ENCODE measurements at regions not wholly inside any gene's neighbourhood (a gene's known extent, or its start where the extent isn't known, plus 50 kb on each side); places are given as distances from the start of the nearest gene placed in this dataset.
"Not testable (repeated sequence)": the region's sequence is repeated elsewhere in the genome, so short reads cannot be mapped to it uniquely, and the experiment has no call there.

DNA sequence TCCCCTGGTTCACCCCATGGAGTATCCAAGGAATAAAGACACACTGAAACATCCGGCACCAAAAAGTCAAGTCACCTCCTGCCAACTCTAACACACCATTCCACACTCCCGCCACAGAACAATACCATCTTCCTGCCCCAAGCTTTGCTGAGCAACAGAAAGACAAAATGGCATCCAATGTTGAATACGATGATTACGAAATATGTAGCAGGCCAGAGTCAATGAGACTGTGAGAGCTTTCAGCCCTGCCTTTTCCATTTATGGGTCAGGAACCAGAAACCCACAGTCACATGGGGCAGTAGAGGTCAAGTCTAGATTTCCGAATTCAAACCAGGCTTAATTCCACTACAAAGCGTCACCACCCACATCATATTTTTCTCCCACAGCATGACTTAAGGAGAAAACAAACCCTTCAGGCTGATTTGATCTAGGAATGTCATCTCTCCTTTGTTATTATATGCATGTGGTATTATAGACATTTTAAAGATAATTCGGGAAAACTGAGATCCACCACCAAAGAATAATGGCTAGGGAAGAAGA lies 249.8 kb downstream of the SETD4 start:
- H3K36me3 ChIP-seq (ENCODE audit: control insufficient read depth in 2 of 3, insufficient read depth in 3 of 3, low read length in 3 of 3), result no peaks in the 10 kb centered on the region
- H3K4me3 ChIP-seq (ENCODE audit: low read length), result no peak overlapping the region
- Mint-ChIP-seq H3K36me3 (no peaks in the 10 kb centered on the region), H3K4me1 (no peaks in the 10 kb centered on the region), H3K27ac (no peak overlapping the region), H3K9me3 (peaks cover 0 to under 1% (median 0%) of the 10 kb centered on the region in 11 donors), H3K27me3 (peaks cover 0 to 13% (median 0%) of the 10 kb centered on the region in 5 donors), H3K4me3 (no peak overlapping the region)
- ChIA-PET CTCF (interaction anchor here (0.5 kb wide), 1 partner anchor 1144 kb away, joined by 4 read pairs; no protein-coding TSS in a partner anchor), POLR2A (no interaction called here)
- no peaks in the 10 kb centered on the region for H3K9me3 ChIP-seq (ENCODE audit: control insufficient read depth in 2 of 3, low read length in 3 of 3)
- ATAC-seq (no peak), DNase-seq (no peak)
- H3K27me3 ChIP-seq (ENCODE audit: control insufficient read depth in 2 of 2, insufficient read depth in 2 of 2, low read length in 2 of 2), result no peaks in the 10 kb centered on the region
- no peaks in the 10 kb centered on the region for H3K4me1 ChIP-seq (ENCODE audit: control insufficient read depth in 2 of 2, insufficient read depth in 2 of 2, low read length in 2 of 2)
- H3K27ac ChIP-seq (ENCODE audit: low read depth, low read length), result no peak overlapping the region
- intact Hi-C loops (cut with micrococcal nuclease), result no loop called here

- Histone ChIP-seq H3K9me3 (ENCODE audit: control insufficient read depth in 2 of 3, low read length in 3 of 3) (no peaks in the 10 kb centered on the region), H3K27me3 (ENCODE audit: control insufficient read depth in 2 of 2, insufficient read depth in 2 of 2, low read length in 2 of 2) (no peaks in the 10 kb centered on the region), H3K27ac (ENCODE audit: low read depth, low read length) (no peak overlapping the region), H3K4me1 (ENCODE audit: control insufficient read depth in 2 of 2, insufficient read depth in 2 of 2, low read length in 2 of 2) (no peaks in the 10 kb centered on the region), H3K4me3 (ENCODE audit: low read length) (no peak overlapping the region), H3K36me3 (ENCODE audit: control insufficient read depth in 2 of 3, insufficient read depth in 3 of 3, low read length in 3 of 3) (no peaks in the 10 kb centered on the region)
- DNase-seq (peak in 6 of 9 donors; percentile 1 to 27 (median 10)), ATAC-seq (no peak)
- Mint-ChIP-seq H3K36me3 (no peaks in the 10 kb centered on the region), H3K27me3 (peaks cover 6 to 29% (median 12%) of the 10 kb centered on the region in 5 donors), H3K9me3 (peaks cover 0 to 9% (median 0%) of the 10 kb centered on the region in 11 donors), H3K4me3 (peak overlapping the region in 2 of 10 donors; percentile 1 to 20), H3K4me1 (peaks cover 0 to 20% (median 14%) of the 10 kb centered on the region in 7 donors), H3K27ac (peak overlapping the region in 5 of 9 donors; percentile 6 to 46 (median 37))
- CTCF ChIA-PET, result no interaction called here
- POLR2A ChIA-PET, result no interaction called here
- intact Hi-C loops (cut with micrococcal nuclease), result no loop called here
Observed at GRCh38 chr21:35801391-35801790, 258.9 kb downstream of the SETD4 start.

GRCh38 chr21:35800796-35801385 lies 259.4 kb downstream of the SETD4 start:
- H3K36me3 Mint-ChIP-seq; H3K36me3 ChIP-seq (ENCODE audit: control insufficient read depth in 2 of 3, insufficient read depth in 3 of 3, low read length in 3 of 3); POLR2A ChIA-PET; intact Hi-C loops (cut with micrococcal nuclease); H3K27me3 ChIP-seq (ENCODE audit: control insufficient read depth in 2 of 2, insufficient read depth in 2 of 2, low read length in 2 of 2); H3K4me1 ChIP-seq (ENCODE audit: control insufficient read depth in 2 of 2, insufficient read depth in 2 of 2, low read length in 2 of 2); H3K9me3 ChIP-seq (ENCODE audit: control insufficient read depth in 2 of 3, low read length in 3 of 3); H3K4me3 ChIP-seq (ENCODE audit: low read length); DNase-seq; H3K27ac ChIP-seq (ENCODE audit: low read depth, low read length); H3K9me3 Mint-ChIP-seq; ATAC-seq: not testable (repeated sequence)
- peaks cover 0 to 20% (median 14%) of the 10 kb centered on the region in 7 donors for H3K4me1 Mint-ChIP-seq
- CTCF ChIA-PET, result interaction anchor here (0.7 kb wide), 1 partner anchor 39 kb away, joined by 3 read pairs; no protein-coding TSS in a partner anchor
- peak overlapping the region in 2 of 10 donors; percentile 20 to 29 for H3K4me3 Mint-ChIP-seq
- H3K27me3 Mint-ChIP-seq, result peaks cover 7 to 31% (median 15%) of the 10 kb centered on the region in 5 donors
- H3K27ac Mint-ChIP-seq, result peak overlapping the region in 2 of 9 donors; percentile 38 to 46

- Mint-ChIP-seq H3K4me3 (no peak overlapping the region), H3K27ac (no peak overlapping the region), H3K9me3 (peaks cover 0 to 4% (median 0%) of the 10 kb centered on the region in 11 donors), H3K4me1 (peaks cover 0 to 17% (median 7%) of the 10 kb centered on the region in 7 donors), H3K36me3 (peaks cover 0 to 3% (median 0%) of the 10 kb centered on the region in 5 donors), H3K27me3 (peaks cover 5 to 21% (median 13%) of the 10 kb centered on the region in 5 donors)
- no peak for ATAC-seq
- POLR2A ChIA-PET, result no interaction called here
- Histone ChIP-seq H3K27me3 (ENCODE audit: control insufficient read depth in 2 of 2, insufficient read depth in 2 of 2, low read length in 2 of 2) (no peaks in the 10 kb centered on the region), H3K4me3 (ENCODE audit: low read length) (no peak overlapping the region), H3K27ac (ENCODE audit: low read depth, low read length) (no peak overlapping the region), H3K9me3 (ENCODE audit: control insufficient read depth in 2 of 3, low read length in 3 of 3) (no peaks in the 10 kb centered on the region), H3K4me1 (ENCODE audit: control insufficient read depth in 2 of 2, insufficient read depth in 2 of 2, low read length in 2 of 2) (no peaks in the 10 kb centered on the region), H3K36me3 (ENCODE audit: control insufficient read depth in 2 of 3, insufficient read depth in 3 of 3, low read length in 3 of 3) (no peaks in the 10 kb centered on the region)
- no peak for DNase-seq
- intact Hi-C loops (cut with micrococcal nuclease), result no loop called here
- CTCF ChIA-PET, result no interaction called here
Observed at GRCh38 chr21:35796844-35797243, 263.5 kb downstream of the SETD4 start.

DNA sequence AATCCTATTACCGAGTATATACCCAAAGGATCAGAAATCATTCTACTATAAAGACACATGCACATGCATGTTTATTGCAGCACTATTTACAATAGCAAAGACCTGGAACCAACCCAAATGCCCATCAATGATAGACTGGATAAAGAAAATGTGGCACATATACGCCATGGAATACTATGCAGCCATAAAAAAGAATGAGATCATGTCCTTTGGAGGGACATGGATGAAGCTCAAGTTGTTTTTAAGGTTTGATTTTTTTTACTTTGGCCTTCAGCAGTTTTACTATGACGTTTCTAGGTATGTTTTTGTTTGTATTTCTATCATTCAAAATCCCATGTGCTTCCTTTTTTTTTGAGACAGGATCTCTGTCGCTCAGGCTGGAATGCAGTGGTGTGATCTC lies 265.8 kb downstream of the SETD4 start:
- CTCF ChIA-PET; H3K4me3 ChIP-seq (ENCODE audit: low read length); H3K27ac Mint-ChIP-seq; H3K4me1 ChIP-seq (ENCODE audit: control insufficient read depth in 2 of 2, insufficient read depth in 2 of 2, low read length in 2 of 2); H3K27me3 ChIP-seq (ENCODE audit: control insufficient read depth in 2 of 2, insufficient read depth in 2 of 2, low read length in 2 of 2); POLR2A ChIA-PET; intact Hi-C loops (cut with micrococcal nuclease); H3K36me3 ChIP-seq (ENCODE audit: control insufficient read depth in 2 of 3, insufficient read depth in 3 of 3, low read length in 3 of 3); H3K9me3 ChIP-seq (ENCODE audit: control insufficient read depth in 2 of 3, low read length in 3 of 3); H3K4me3 Mint-ChIP-seq; H3K4me1 Mint-ChIP-seq; ATAC-seq; DNase-seq; H3K27ac ChIP-seq (ENCODE audit: low read depth, low read length); H3K36me3 Mint-ChIP-seq: not testable (repeated sequence)
- Mint-ChIP-seq H3K27me3 (peaks cover 0 to 19% (median 9%) of the 10 kb centered on the region in 5 donors), H3K9me3 (peaks cover 0 to 12% (median 3%) of the 10 kb centered on the region in 11 donors)

DNA sequence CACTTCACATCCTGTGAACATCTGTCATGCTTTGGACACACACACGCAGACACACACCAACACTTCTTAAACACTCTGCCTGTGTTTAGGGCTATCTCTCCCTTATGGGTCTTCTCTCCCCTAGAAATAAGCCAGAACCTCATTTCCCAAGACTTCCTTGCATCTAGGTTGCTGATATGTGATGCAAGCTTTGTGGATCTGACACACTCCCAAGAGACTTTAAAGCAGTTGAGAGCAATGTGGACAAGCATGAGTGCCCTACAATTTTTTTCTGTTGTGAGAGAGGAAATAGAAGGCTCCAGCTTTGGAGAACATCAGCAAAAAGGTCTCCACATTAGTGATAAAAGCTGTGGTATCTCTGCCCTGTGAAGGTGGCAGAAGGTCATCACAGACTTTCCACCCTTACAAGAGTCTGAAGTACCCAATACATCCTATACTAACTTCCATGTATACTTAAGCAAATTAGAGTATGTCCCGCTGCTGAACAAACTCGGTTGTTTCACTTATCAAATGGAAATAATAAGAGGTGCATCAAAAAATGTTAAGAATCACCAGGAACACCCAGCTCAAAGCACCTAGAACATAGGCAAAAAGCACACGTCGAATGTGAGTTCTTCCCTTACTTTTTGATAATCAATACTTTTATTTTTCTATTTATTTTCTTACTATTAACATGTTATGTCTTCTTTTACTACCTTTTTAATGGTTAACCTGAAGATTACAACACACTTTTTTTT lies 267.6 kb downstream of the SETD4 start:
- H3K4me3 ChIP-seq (ENCODE audit: low read length), result no peak overlapping the region
- peaks cover 0 to 5% (median 0%) of the 10 kb centered on the region in 5 donors for H3K36me3 Mint-ChIP-seq
- no peaks in the 10 kb centered on the region for H3K9me3 ChIP-seq (ENCODE audit: control insufficient read depth in 2 of 3, low read length in 3 of 3)
- no peak overlapping the region for H3K27ac ChIP-seq (ENCODE audit: low read depth, low read length)
- H3K27me3 ChIP-seq (ENCODE audit: control insufficient read depth in 2 of 2, insufficient read depth in 2 of 2, low read length in 2 of 2), result no peaks in the 10 kb centered on the region
- H3K4me1 Mint-ChIP-seq, result peaks cover 0 to 1% (median 0%) of the 10 kb centered on the region in 7 donors
- peaks cover 0 to 16% (median 3%) of the 10 kb centered on the region in 11 donors for H3K9me3 Mint-ChIP-seq
- ATAC-seq (no peak), DNase-seq (no peak)
- intact Hi-C loops (cut with micrococcal nuclease), result no loop called here
- H3K27ac Mint-ChIP-seq, result no peak overlapping the region
- H3K4me3 Mint-ChIP-seq, result no peak overlapping the region
- ChIA-PET CTCF (no interaction called here), POLR2A (no interaction called here)
- H3K27me3 Mint-ChIP-seq, result peaks cover 0 to 19% (median 9%) of the 10 kb centered on the region in 5 donors
- no peaks in the 10 kb centered on the region for H3K36me3 ChIP-seq (ENCODE audit: control insufficient read depth in 2 of 3, insufficient read depth in 3 of 3, low read length in 3 of 3)
- no peaks in the 10 kb centered on the region for H3K4me1 ChIP-seq (ENCODE audit: control insufficient read depth in 2 of 2, insufficient read depth in 2 of 2, low read length in 2 of 2)
